PC-9 (cell line): ENCODE measurements at regions not wholly inside any gene's neighbourhood (a gene's known extent, or its start where the extent isn't known, plus 50 kb on each side); places are given as distances from the start of the nearest gene placed in this dataset.

Experiments
- EZH2 ChIP-seq: fragments of 200-600 bp; sonication (generic); IDR thresholded peaks from 2 replicates; pipeline ENCODE4 v1.8.0; 2017; ENCODE audit warnings: antibody characterized with exemption, low read depth
- TF ChIP-seq, protein P1 (sequence below): fragments of 200-600 bp; sonication (generic); conservative IDR thresholded peaks from 2 replicates; pipeline ENCODE4 v1.6.1; 2017; ENCODE audit warnings: mixed run types, antibody characterized with exemption, mild to moderate bottlenecking, moderate library complexity

GRCh38 chr10:33706746-33707145, 372.3 kb upstream of the NRP1 start:
- TF ChIP-seq, protein P1, sequence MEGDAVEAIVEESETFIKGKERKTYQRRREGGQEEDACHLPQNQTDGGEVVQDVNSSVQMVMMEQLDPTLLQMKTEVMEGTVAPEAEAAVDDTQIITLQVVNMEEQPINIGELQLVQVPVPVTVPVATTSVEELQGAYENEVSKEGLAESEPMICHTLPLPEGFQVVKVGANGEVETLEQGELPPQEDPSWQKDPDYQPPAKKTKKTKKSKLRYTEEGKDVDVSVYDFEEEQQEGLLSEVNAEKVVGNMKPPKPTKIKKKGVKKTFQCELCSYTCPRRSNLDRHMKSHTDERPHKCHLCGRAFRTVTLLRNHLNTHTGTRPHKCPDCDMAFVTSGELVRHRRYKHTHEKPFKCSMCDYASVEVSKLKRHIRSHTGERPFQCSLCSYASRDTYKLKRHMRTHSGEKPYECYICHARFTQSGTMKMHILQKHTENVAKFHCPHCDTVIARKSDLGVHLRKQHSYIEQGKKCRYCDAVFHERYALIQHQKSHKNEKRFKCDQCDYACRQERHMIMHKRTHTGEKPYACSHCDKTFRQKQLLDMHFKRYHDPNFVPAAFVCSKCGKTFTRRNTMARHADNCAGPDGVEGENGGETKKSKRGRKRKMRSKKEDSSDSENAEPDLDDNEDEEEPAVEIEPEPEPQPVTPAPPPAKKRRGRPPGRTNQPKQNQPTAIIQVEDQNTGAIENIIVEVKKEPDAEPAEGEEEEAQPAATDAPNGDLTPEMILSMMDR = no peak
- TF ChIP-seq EZH2 = no peak
